Transverse colon (tissue), 4 donors: ENCODE measurements at regions not wholly inside any gene's neighbourhood (a gene's known extent, or its start where the extent isn't known, plus 50 kb on each side); places are given as distances from the start of the nearest gene placed in this dataset.
"Not testable (repeated sequence)": the region's sequence is repeated elsewhere in the genome, so short reads cannot be mapped to it uniquely, and the experiment has no call there.

Source experiments
- DNase-seq: peaks from one replicate; pipeline ENCODE4 v3.0.0-alpha.2; 2019
- H3K27ac ChIP-seq, 4 donors: fragments of 200-600 bp; sonication (generic); 2 replicates each; pipeline ENCODE4 v1.5.1; 2016 to 2018; ENCODE audit warnings: inconsistent platforms in 4 of 4
- H3K27me3 ChIP-seq: fragments of 200-600 bp; sonication (generic); 2 replicates; pipeline ENCODE4 v1.5.1; 2017; ENCODE audit warnings: inconsistent platforms
- H3K36me3 ChIP-seq, 4 donors: fragments of 200-600 bp; sonication (generic); 2 replicates each; pipeline ENCODE4 v1.5.1; 2017 to 2019; ENCODE audit warnings: inconsistent platforms in 4 of 4
- H3K4me1 ChIP-seq, 4 donors: fragments of 200-600 bp; sonication (generic); 2 replicates each; pipeline ENCODE4 v1.5.1; 2017 to 2020; ENCODE audit warnings: inconsistent platforms in 4 of 4
- H3K4me3 ChIP-seq, 4 donors: fragments of 200-600 bp; sonication (generic); 1 replicate in 1 of 4; 2 replicates in 3 of 4; pipeline versions ENCODE4 v1.5.1 to v1.6.1; 2017 to 2019; ENCODE audit warnings: inconsistent platforms in 4 of 4
- H3K9me3 ChIP-seq, 2 donors: fragments of 200-600 bp; sonication (generic); 2 replicates each; pipeline ENCODE4 v1.5.1; 2017 to 2019; ENCODE audit warnings: inconsistent platforms in 2 of 2
- CTCF ChIP-seq, 5 experiments: fragments of 200-600 bp in 3 of 5; fragments of 450-650 bp in 2 of 5; sonication (generic) in 3 of 5; IDR thresholded peaks; 1 replicate in 2 of 5; 2 replicates in 3 of 5; pipeline ENCODE4 v1.5.1; 2016 to 2017; ENCODE audit warnings: antibody characterized with exemption in 5 of 5, inconsistent platforms in 3 of 5, mild to moderate bottlenecking in 2 of 5, moderate library complexity in 1 of 5
- EP300 ChIP-seq: sonication (generic); formaldehyde crosslinking; IDR thresholded peaks from one replicate; pipeline ENCODE4 v1.6.1; 2017; ENCODE audit warnings: antibody characterized with exemption, low read depth
- POLR2A ChIP-seq: fragments of 450-650 bp; IDR thresholded peaks from one replicate; pipeline ENCODE4 v1.6.1; 2016; ENCODE audit warnings: antibody characterized with exemption, mild to moderate bottlenecking, moderate library complexity
- POLR2AphosphoS5 ChIP-seq, 3 donors: sonication (generic); formaldehyde crosslinking; IDR thresholded peaks; one replicate each; pipeline ENCODE4 v1.6.1; 2016; ENCODE audit warnings: antibody characterized with exemption in 3 of 3
- WGBS, 2 donors: methylation state at CpG; one replicate each; pipeline ENCODE4 v1.1.5; 2018; ENCODE audit warnings: low coverage in 1 of 2; 5-methylcytosine and 5-hydroxymethylcytosine counted together
- in situ Hi-C, 4 donors: fragments of 200-750 bp; cut with MboI; loops; one replicate each; pipeline versions ENCODE4 v1.15.0 to v1.15.1; 2017; ENCODE audit warnings: low sequenced_read_pairs in 3 of 4, low pct_ligation_motif_present in 1 of 4, low pct_unique_long_range_greater_than_20kb in 1 of 4
- intact Hi-C: fragments of 100-400 bp; cut with DNase I; formaldehyde crosslinking; loops from one replicate; pipeline ENCODE4 v1.15.1; 2023; ENCODE audit warnings: low total_unique reads

GRCh38 chr3:193964517-193964880, 171.4 kb upstream of the HES1 start:
- WGBS, 2 donors: 64 to 65% methylated on average over 2 of the region's 2 CpGs
- intact Hi-C loops (no loop called here), in situ Hi-C loops (loop anchor here in 1 of 4 donors (25.0 kb wide), 1 partner anchor 177 kb away; no protein-coding TSS in a partner anchor)
- no peaks in the 10 kb centered on the region for H3K9me3 ChIP-seq
- peaks cover 4 to 13% (median 8%) of the 10 kb centered on the region in 4 donors for H3K4me1 ChIP-seq
- H3K4me3 ChIP-seq: no peak overlapping the region
- no peaks in the 10 kb centered on the region for H3K36me3 ChIP-seq
- TF ChIP-seq POLR2A (no peak), POLR2AphosphoS5 (IDR thresholded peaks at IDR 0.05) (no peak), CTCF (IDR thresholded peaks at IDR 0.05) (no peak), EP300 (no peak)
- no peak overlapping the region for H3K27ac ChIP-seq
- H3K27me3 ChIP-seq: no peaks in the 10 kb centered on the region
- DNase-seq: no peak

DNA sequence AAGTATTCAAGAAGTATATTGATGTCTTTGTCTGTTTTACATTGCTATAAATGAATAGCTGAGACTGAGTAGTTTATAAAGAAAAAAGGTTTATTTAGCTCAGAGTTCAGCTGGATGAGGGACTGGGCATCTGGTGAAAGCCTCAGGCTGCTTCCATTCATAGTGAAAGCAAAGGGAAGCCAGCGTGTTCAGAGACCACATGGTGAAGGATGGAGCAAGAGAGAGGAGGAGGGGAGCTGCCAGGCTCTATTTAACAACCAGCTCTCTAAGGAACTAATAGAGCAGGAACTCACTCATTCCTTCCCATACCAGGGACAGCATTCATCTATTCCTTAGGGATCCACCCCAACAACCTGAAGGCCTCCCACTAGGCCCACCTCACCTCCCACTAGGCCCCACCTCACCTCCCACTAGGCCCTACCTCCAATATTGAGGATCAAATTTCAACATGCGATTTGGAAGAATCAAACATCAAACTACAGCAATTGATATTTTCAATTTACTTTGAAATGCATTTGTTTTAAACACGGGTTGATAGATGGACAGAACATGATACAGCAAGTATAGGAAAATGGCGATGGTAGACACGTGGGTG, 167.5 kb upstream of the HES1 start:
- whole genome bisulfite sequencing, 2 donors: 85 to 88% methylated on average over 5 of the region's 5 CpGs
- in situ Hi-C loops: loop anchor here in 1 of 4 donors (25.0 kb wide), 1 partner anchor 181 kb away; no protein-coding TSS in a partner anchor

DNA sequence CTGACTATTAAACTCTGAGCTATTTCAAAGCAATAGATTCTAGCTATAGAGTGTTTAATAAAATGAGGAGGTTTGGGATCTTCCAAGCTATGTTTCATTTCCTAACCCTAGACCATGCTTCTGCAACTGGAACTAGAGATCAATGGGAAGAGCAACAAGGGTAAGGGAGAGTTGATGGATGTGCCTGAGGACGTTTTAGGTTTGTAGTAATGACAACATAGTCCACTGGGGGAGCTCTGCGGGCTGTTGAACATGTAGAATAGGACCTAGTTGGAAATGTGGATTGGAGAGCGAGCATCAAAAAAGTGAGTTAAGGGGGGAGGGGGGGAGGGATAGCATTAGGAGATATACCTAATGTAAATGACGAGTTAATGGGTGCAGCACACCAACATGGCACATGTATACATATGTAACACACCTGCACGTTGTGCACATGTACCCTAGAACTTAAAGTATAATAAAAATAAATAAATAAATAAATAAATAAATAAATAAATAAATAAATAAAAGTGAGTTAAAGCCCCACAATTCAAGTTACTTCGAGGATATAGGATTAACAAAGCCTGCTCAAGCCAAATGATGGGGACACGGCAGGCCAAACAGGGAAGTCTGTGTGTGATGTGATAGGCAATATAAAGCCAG, 165.7 kb upstream of the HES1 start:
- H3K27me3 ChIP-seq, H3K36me3 ChIP-seq, H3K4me3 ChIP-seq, H3K9me3 ChIP-seq, intact Hi-C loops: not testable (repeated sequence)
- Histone ChIP-seq H3K27ac (peak overlapping the region; percentile 60 to 74 (median 68)), H3K4me1 (peaks cover 4 to 35% (median 19%) of the 10 kb centered on the region in 4 donors)
- peak; percentile 31 to 52 (median 48) for TF ChIP-seq CTCF (IDR thresholded peaks at IDR 0.05)
- in situ Hi-C loops: loop anchor here in 1 of 4 donors (25.0 kb wide), 1 partner anchor 183 kb away; no protein-coding TSS in a partner anchor
- 29 to 44% methylated on average over 2 to 7 of the region's 7 CpGs for WGBS, 2 donors
- DNase-seq: peak; percentile 66

More for the DNA sequence above, 167.5 kb upstream of the HES1 start:
- Histone ChIP-seq H3K4me1 (peaks cover 4 to 27% (median 17%) of the 10 kb centered on the region in 4 donors), H3K36me3 (no peaks in the 10 kb centered on the region), H3K27ac (no peak overlapping the region), H3K9me3 (no peaks in the 10 kb centered on the region), H3K27me3 (no peaks in the 10 kb centered on the region), H3K4me3 (no peak overlapping the region)
- TF ChIP-seq EP300: no peak
- no peak for TF ChIP-seq POLR2AphosphoS5 (IDR thresholded peaks at IDR 0.05)
- no peak for TF ChIP-seq POLR2A
- TF ChIP-seq CTCF (IDR thresholded peaks at IDR 0.05): no peak
- intact Hi-C loops: no loop called here
- no peak for DNase-seq

DNA sequence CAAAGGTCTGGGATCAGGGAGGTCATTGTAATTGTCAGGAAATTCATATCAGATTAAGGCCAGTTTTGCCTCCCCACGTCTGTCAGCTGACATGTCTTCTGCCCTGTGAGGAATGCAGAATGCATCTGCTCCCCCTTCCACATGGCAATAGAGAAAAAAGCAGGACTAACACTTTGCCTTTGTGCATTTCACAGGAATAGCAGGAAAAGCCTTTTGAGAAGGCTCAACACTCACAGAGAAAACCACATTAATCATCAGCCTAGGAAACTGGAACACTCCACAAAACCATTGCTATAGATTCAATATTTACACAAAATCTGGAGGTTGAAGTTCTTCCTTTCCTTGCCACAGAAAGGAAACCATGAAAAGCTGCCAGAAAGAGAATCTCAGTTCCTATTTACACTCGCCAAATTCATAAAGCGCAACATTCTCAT, 165.2 kb upstream of the HES1 start:
- 24 to 36% methylated on average over 3 of the region's 3 CpGs for WGBS, 2 donors
- H3K4me3 ChIP-seq: no peak overlapping the region
- H3K27me3 ChIP-seq: no peaks in the 10 kb centered on the region
- TF ChIP-seq POLR2A (no peak), CTCF (IDR thresholded peaks at IDR 0.05) (no peak), EP300 (no peak), POLR2AphosphoS5 (IDR thresholded peaks at IDR 0.05) (no peak)
- peaks cover 4 to 40% (median 19%) of the 10 kb centered on the region in 4 donors for H3K4me1 ChIP-seq
- no peaks in the 10 kb centered on the region for H3K9me3 ChIP-seq
- DNase-seq: no peak
- intact Hi-C loops: no loop called here
- in situ Hi-C loops: loop anchor here in 1 of 4 donors (25.0 kb wide), 1 partner anchor 183 kb away; no protein-coding TSS in a partner anchor
- no peaks in the 10 kb centered on the region for H3K36me3 ChIP-seq
- peak overlapping the region; percentile 60 to 74 (median 68) for H3K27ac ChIP-seq
